ENCODE measurements at regions not wholly inside any gene's neighbourhood (a gene's known extent, or its start where the extent isn't known, plus 50 kb on each side); places are given as distances from the start of the nearest gene placed in this dataset.
A peak's percentile ranks its signal among the peaks of the same experiment; 100 is the strongest.

GRCh38 chr21:35233756-35234155, 184.7 kb upstream of the RUNX1 start:
- no peak for DNase-seq

- no peak for DNase-seq
Observed at GRCh38 chr21:35232545-35233176, 183.6 kb upstream of the RUNX1 start.

- DNase-seq = no peak
Observed at GRCh38 chr21:35231090-35231489, 182.0 kb upstream of the RUNX1 start.

GRCh38 chr21:35229290-35229689, 180.2 kb upstream of the RUNX1 start:
- DNase-seq = no peak

- no peak for DNase-seq
Observed at GRCh38 chr21:35227786-35228185, 178.7 kb upstream of the RUNX1 start.

- DNase-seq = peak; percentile 16
Observed at GRCh38 chr21:35226968-35227744, 178.1 kb upstream of the RUNX1 start.

GRCh38 chr21:35226328-35226727, 177.2 kb upstream of the RUNX1 start:
- DNase-seq = no peak

GRCh38 chr21:35225573-35225972, 176.5 kb upstream of the RUNX1 start:
- DNase-seq = no peak

GRCh38 chr21:35223480-35224156, 174.5 kb upstream of the RUNX1 start:
- no peak for DNase-seq

GRCh38 chr21:35222541-35222941, 173.4 kb upstream of the RUNX1 start:
- DNase-seq = no peak

- no peak for DNase-seq
Observed at GRCh38 chr21:35222021-35222420, 172.9 kb upstream of the RUNX1 start.

GRCh38 chr21:35220301-35220700, 171.2 kb upstream of the RUNX1 start:
- DNase-seq = no peak

GRCh38 chr21:35219719-35220118, 170.6 kb upstream of the RUNX1 start:
- no peak for DNase-seq

- no peak for DNase-seq
Observed at GRCh38 chr21:35219291-35219690, 170.2 kb upstream of the RUNX1 start.

GRCh38 chr21:35217504-35218060, 168.5 kb upstream of the RUNX1 start:
- DNase-seq = no peak

GRCh38 chr21:35216996-35217395, 167.9 kb upstream of the RUNX1 start:
- no peak for DNase-seq

- no peak for DNase-seq
Observed at GRCh38 chr21:35215870-35216269, 166.8 kb upstream of the RUNX1 start.

GRCh38 chr21:35212393-35213127, 163.5 kb upstream of the RUNX1 start:
- DNase-seq = no peak

GRCh38 chr21:35211782-35212181, 162.7 kb upstream of the RUNX1 start:
- DNase-seq = no peak

- DNase-seq = no peak
Observed at GRCh38 chr21:35210093-35210492, 161.0 kb upstream of the RUNX1 start.

- DNase-seq = no peak
Observed at GRCh38 chr21:35208810-35209517, 159.9 kb upstream of the RUNX1 start.

GRCh38 chr21:35208104-35208503, 159.0 kb upstream of the RUNX1 start:
- no peak for DNase-seq

Data from effector CD8-positive, alpha-beta T cell (primary cell).